NT2/D1 (cell line): ENCODE measurements at regions not wholly inside any gene's neighbourhood (a gene's known extent, or its start where the extent isn't known, plus 50 kb on each side); places are given as distances from the start of the nearest gene placed in this dataset.

Experiments used
- DNase-seq: peaks from one replicate; pipeline ENCODE4 v3.0.0-alpha.2; 2011; ENCODE audit warnings: low read depth, low spot score
- H3K27me3 ChIP-seq: 2 replicates; pipeline ENCODE4 v1.6.0; 2011; ENCODE audit warnings: mild to moderate bottlenecking; ENCODE audit not compliant: insufficient read length, insufficient read depth
- H3K36me3 ChIP-seq: 2 replicates; pipeline ENCODE4 v1.6.1; 2011; ENCODE audit warnings: mild to moderate bottlenecking, low read length, mixed read lengths; ENCODE audit not compliant: insufficient read depth, insufficient read length
- H3K4me1 ChIP-seq: 2 replicates; pipeline ENCODE4 v1.5.1; 2011; ENCODE audit not compliant: insufficient read depth, insufficient read length
- H3K4me3 ChIP-seq: 2 replicates; pipeline ENCODE4 v1.5.1; 2011; ENCODE audit warnings: low read depth; ENCODE audit not compliant: insufficient read length
- H3K9ac ChIP-seq: 2 replicates; pipeline ENCODE4 v1.6.0; 2011; ENCODE audit warnings: low read depth; ENCODE audit not compliant: insufficient read length
- H3K9me3 ChIP-seq: 2 replicates; pipeline ENCODE4 v1.5.1; 2011; ENCODE audit warnings: mild to moderate bottlenecking, low read length; ENCODE audit not compliant: insufficient read depth
- SUZ12 ChIP-seq: IDR thresholded peaks from 2 replicates; pipeline ENCODE4 v1.6.1; 2011; ENCODE audit not compliant: insufficient read length, insufficient read depth; ENCODE audit errors: extremely low read depth
- YY1 ChIP-seq: IDR thresholded peaks from 2 replicates; pipeline ENCODE4 v1.6.1; 2011; ENCODE audit not compliant: insufficient read length, insufficient read depth
- ZNF274 ChIP-seq: IDR thresholded peaks from 2 replicates; pipeline ENCODE4 v1.6.1; 2011; ENCODE audit warnings: mild to moderate bottlenecking, low read depth, low read length

- H3K9me3 ChIP-seq, result no peaks in the 10 kb centered on the region
- H3K36me3 ChIP-seq, result no peaks in the 10 kb centered on the region
- no peak overlapping the region for H3K4me3 ChIP-seq
- no peaks in the 10 kb centered on the region for H3K27me3 ChIP-seq
- no peak overlapping the region for H3K9ac ChIP-seq
- no peaks in the 10 kb centered on the region for H3K4me1 ChIP-seq
- TF ChIP-seq YY1 (no peak), ZNF274 (no peak), SUZ12 (no peak)
- DNase-seq, result no peak
Measured at GRCh38 chr2:193668557-193669323, 1474.0 kb upstream of the TMEFF2 start.

GRCh38 chr2:193627927-193628272 is 1433.2 kb upstream of the TMEFF2 start:
- Histone ChIP-seq H3K9ac (no peak overlapping the region), H3K4me1 (no peaks in the 10 kb centered on the region), H3K36me3 (no peaks in the 10 kb centered on the region), H3K27me3 (no peaks in the 10 kb centered on the region), H3K9me3 (no peaks in the 10 kb centered on the region), H3K4me3 (no peak overlapping the region)
- TF ChIP-seq SUZ12 (no peak), ZNF274 (no peak), YY1 (no peak)
- no peak for DNase-seq

DNA sequence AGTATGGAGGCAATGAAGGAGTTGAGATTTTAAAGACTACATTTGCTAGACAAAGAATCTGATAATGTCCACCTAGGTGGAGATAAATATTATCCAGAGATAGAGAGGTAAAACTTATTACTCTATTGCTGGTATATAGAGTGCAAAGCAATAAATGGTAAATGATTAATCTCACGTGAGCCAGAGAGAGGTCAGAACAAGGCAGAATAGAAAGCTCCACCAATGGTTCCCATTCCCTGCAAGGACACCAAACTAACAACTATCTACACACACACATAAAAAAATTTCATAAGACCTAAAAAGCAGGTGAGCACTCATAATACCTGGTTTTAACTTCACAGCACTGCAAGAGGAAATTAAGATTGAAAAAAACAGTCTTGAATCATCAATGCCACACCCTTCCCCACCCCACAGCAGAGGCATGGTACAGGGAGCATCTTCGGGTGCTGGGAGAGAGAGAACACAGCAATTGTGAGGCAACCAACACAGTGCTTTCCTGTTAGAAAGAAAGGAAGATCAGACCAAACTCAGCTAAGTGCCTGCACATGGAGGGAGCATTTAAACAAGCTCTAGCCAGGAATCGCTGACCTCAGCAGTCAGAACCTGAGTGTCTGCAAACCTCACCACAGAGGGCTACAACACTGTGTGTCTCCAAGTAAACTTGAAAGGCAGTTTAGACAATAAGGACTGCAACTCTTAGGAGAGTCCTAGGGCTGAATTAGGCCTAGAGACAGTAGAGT is 1432.6 kb upstream of the TMEFF2 start:
- H3K27me3 ChIP-seq, result no peaks in the 10 kb centered on the region
- TF ChIP-seq YY1 (no peak), ZNF274 (no peak), SUZ12 (no peak)
- H3K9ac ChIP-seq, result no peak overlapping the region
- DNase-seq, result no peak
- no peaks in the 10 kb centered on the region for H3K9me3 ChIP-seq
- H3K36me3 ChIP-seq, result no peaks in the 10 kb centered on the region
- no peaks in the 10 kb centered on the region for H3K4me1 ChIP-seq
- H3K4me3 ChIP-seq, result no peak overlapping the region

DNA sequence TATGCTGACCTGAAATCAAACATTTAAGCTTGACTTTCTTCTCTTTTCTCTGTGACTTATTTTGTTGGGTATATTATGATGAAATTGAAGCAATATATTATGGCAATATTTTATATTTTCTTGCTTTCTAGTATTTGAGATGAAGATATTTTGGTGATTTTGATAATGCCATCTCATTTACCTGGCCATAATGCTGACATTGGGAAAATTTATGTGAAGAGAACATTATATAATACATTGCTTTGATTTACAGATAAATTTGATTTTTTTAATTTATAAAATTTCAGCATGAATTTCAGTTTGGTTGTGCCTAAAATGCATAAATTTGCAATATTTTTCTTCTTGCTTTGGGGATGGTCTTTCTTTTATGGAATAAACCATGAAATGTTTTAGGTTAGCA is 1413.7 kb upstream of the TMEFF2 start:
- DNase-seq, result no peak
- H3K9me3 ChIP-seq, result no peaks in the 10 kb centered on the region
- H3K9ac ChIP-seq, result no peak overlapping the region
- no peaks in the 10 kb centered on the region for H3K4me1 ChIP-seq
- no peaks in the 10 kb centered on the region for H3K36me3 ChIP-seq
- no peak overlapping the region for H3K4me3 ChIP-seq
- TF ChIP-seq SUZ12 (no peak), YY1 (no peak), ZNF274 (no peak)
- H3K27me3 ChIP-seq, result no peaks in the 10 kb centered on the region

- no peak for DNase-seq
- Histone ChIP-seq H3K36me3 (no peaks in the 10 kb centered on the region), H3K4me1 (no peaks in the 10 kb centered on the region), H3K9ac (no peak overlapping the region), H3K27me3 (no peaks in the 10 kb centered on the region), H3K4me3 (no peak overlapping the region), H3K9me3 (peaks cover under 1% of the 10 kb centered on the region; the same call in 1 of the 2 replicates)
- TF ChIP-seq SUZ12 (no peak), YY1 (no peak), ZNF274 (no peak)
Measured at GRCh38 chr2:193590831-193591230, 1396.1 kb upstream of the TMEFF2 start.

GRCh38 chr2:193584522-193584938 is 1389.8 kb upstream of the TMEFF2 start:
- Histone ChIP-seq H3K4me3 (no peak overlapping the region), H3K4me1 (no peaks in the 10 kb centered on the region), H3K9ac (no peak overlapping the region), H3K36me3 (no peaks in the 10 kb centered on the region), H3K27me3 (no peaks in the 10 kb centered on the region), H3K9me3 (peaks cover 5% of the 10 kb centered on the region; the same call in 1 of the 2 replicates)
- no peak for TF ChIP-seq YY1
- no peak for TF ChIP-seq ZNF274
- TF ChIP-seq SUZ12, result no peak
- peak; percentile 25 for DNase-seq
